ENCODE measurements at regions not wholly inside any gene's neighbourhood (a gene's known extent, or its start where the extent isn't known, plus 50 kb on each side); places are given as distances from the start of the nearest gene placed in this dataset.

- no peak for TF ChIP-seq POLR2AphosphoS5 (IDR thresholded peaks at IDR 0.05; ENCODE audit: low read depth, low read length)
- no peak for TF ChIP-seq TAF1 (IDR thresholded peaks at IDR 0.05; ENCODE audit: borderline replicate concordance, low read depth, low read length)
Observed at GRCh38 chr15:93491291-93491690, 402.3 kb upstream of the RGMA start.
